Glutamatergic neuron (in vitro differentiated cells): ENCODE measurements at regions not wholly inside any gene's neighbourhood (a gene's known extent, or its start where the extent isn't known, plus 50 kb on each side); places are given as distances from the start of the nearest gene placed in this dataset.

Source experiments
- DNase-seq: peaks from one replicate; pipeline ENCODE4 v3.0.0; 2022
- H3K27ac Mint-ChIP-seq: one replicate; pipeline ENCODE4 v1.8.0; 2020; ENCODE audit warnings: mild to moderate bottlenecking, mixed read lengths, inconsistent platforms; ENCODE audit not compliant: unreplicated experiment
- H3K27me3 Mint-ChIP-seq: one replicate; pipeline ENCODE4 v1.8.0; 2020; ENCODE audit warnings: mild to moderate bottlenecking, moderate library complexity, mixed read lengths, inconsistent platforms; ENCODE audit not compliant: unreplicated experiment
- H3K36me3 Mint-ChIP-seq: one replicate; pipeline ENCODE4 v1.8.0; 2020; ENCODE audit warnings: mild to moderate bottlenecking, mixed read lengths, inconsistent platforms; ENCODE audit not compliant: unreplicated experiment
- H3K4me1 Mint-ChIP-seq: one replicate; pipeline ENCODE4 v1.8.0; 2020; ENCODE audit warnings: mild to moderate bottlenecking, low read depth, mixed read lengths, inconsistent platforms; ENCODE audit not compliant: unreplicated experiment
- H3K4me3 Mint-ChIP-seq: one replicate; pipeline ENCODE4 v1.8.0; 2020; ENCODE audit warnings: mild to moderate bottlenecking, mixed read lengths, inconsistent platforms; ENCODE audit not compliant: unreplicated experiment
- H3K9me3 Mint-ChIP-seq: one replicate; pipeline ENCODE4 v1.8.0; 2020; ENCODE audit warnings: mild to moderate bottlenecking, moderate library complexity, mixed read lengths, inconsistent platforms; ENCODE audit not compliant: unreplicated experiment
- CTCF ChIP-seq: fragments of 200-600 bp; sonication (generic); IDR thresholded peaks from one replicate; pipeline ENCODE4 v1.5.0; 2021; ENCODE audit not compliant: partially characterized antibody, unreplicated experiment

- H3K36me3 Mint-ChIP-seq: no peaks in the 10 kb centered on the region
- H3K9me3 Mint-ChIP-seq: peaks cover 4% of the 10 kb centered on the region
- peaks cover 10% of the 10 kb centered on the region for H3K27me3 Mint-ChIP-seq
- no peak overlapping the region for H3K4me3 Mint-ChIP-seq
- no peak overlapping the region for H3K27ac Mint-ChIP-seq
- DNase-seq: no peak
- no peak for TF ChIP-seq CTCF
- peaks cover 7% of the 10 kb centered on the region for H3K4me1 Mint-ChIP-seq
Observed at GRCh38 chr4:184958923-184959210, 59.4 kb upstream of the HELT start.

- H3K36me3 Mint-ChIP-seq: no peaks in the 10 kb centered on the region
- no peak for DNase-seq
- no peak for TF ChIP-seq CTCF
- H3K9me3 Mint-ChIP-seq: peaks cover 1% of the 10 kb centered on the region
- H3K27ac Mint-ChIP-seq: no peak overlapping the region
- no peak overlapping the region for H3K4me3 Mint-ChIP-seq
- H3K27me3 Mint-ChIP-seq: peaks cover 10% of the 10 kb centered on the region
- H3K4me1 Mint-ChIP-seq: peaks cover 7% of the 10 kb centered on the region
Observed at GRCh38 chr4:184959309-184959708, 59.0 kb upstream of the HELT start.

GRCh38 chr4:184959786-184960185 lies 58.5 kb upstream of the HELT start:
- DNase-seq: no peak
- TF ChIP-seq CTCF: no peak
- Mint-ChIP-seq H3K9me3 (peaks cover 4% of the 10 kb centered on the region), H3K27ac (no peak overlapping the region), H3K36me3 (peaks cover under 1% of the 10 kb centered on the region), H3K4me3 (no peak overlapping the region), H3K4me1 (peaks cover 7% of the 10 kb centered on the region), H3K27me3 (peaks cover 11% of the 10 kb centered on the region)

DNA sequence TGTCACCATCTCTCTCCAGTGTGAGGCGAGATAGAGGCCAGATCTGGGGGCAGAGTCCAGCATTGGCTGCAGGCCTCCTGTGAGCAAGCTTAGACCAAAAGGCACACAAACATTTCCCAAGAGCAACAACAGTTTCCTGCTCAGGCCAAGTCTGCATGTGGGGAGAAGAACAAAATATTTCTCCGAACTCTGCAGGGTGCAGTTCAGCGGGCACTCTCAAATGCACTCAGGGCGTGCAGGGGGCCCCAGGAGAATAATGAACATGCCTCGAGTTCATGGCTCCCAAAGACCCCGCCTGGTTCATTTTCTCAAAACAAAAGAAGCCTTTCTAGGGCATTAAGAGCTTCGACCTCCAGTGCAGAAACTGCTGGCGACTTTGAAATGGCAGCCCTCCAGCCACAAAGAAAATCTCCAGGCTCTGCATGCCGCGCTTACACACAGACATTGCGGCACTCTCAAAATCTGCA lies 57.8 kb upstream of the HELT start:
- no peak for DNase-seq
- H3K36me3 Mint-ChIP-seq: peaks cover 4% of the 10 kb centered on the region
- peaks cover 7% of the 10 kb centered on the region for H3K4me1 Mint-ChIP-seq
- H3K4me3 Mint-ChIP-seq: no peak overlapping the region
- peaks cover 13% of the 10 kb centered on the region for H3K27me3 Mint-ChIP-seq
- no peak for TF ChIP-seq CTCF
- H3K9me3 Mint-ChIP-seq: peaks cover 8% of the 10 kb centered on the region
- H3K27ac Mint-ChIP-seq: no peak overlapping the region

GRCh38 chr4:184961660-184962059 lies 56.6 kb upstream of the HELT start:
- Mint-ChIP-seq H3K9me3 (peaks cover 8% of the 10 kb centered on the region), H3K27me3 (peaks cover 13% of the 10 kb centered on the region), H3K36me3 (peaks cover 4% of the 10 kb centered on the region), H3K4me3 (no peak overlapping the region), H3K4me1 (peaks cover 7% of the 10 kb centered on the region), H3K27ac (no peak overlapping the region)
- TF ChIP-seq CTCF: no peak
- no peak for DNase-seq
